ENCODE measurements at regions not wholly inside any gene's neighbourhood (a gene's known extent, or its start where the extent isn't known, plus 50 kb on each side); places are given as distances from the start of the nearest gene placed in this dataset.

GRCh38 chr9:117511852-117512481 lies 97.1 kb upstream of the ASTN2 start:
- Histone ChIP-seq H3K27me3 (replicated peaks; ENCODE audit: insufficient read depth, low read length) (no peaks in the 10 kb centered on the region), H3K27ac (ENCODE audit: low read length) (no peak overlapping the region), H3K79me2 (ENCODE audit: low read length) (no peaks in the 10 kb centered on the region), H3K9me3 (replicated peaks; ENCODE audit: insufficient read depth, low read length) (no peaks in the 10 kb centered on the region), H2AFZ (ENCODE audit: low read length) (no peak overlapping the region), H3K4me2 (ENCODE audit: low read depth, low read length) (no peak overlapping the region), H4K20me1 (ENCODE audit: insufficient read depth, low read length) (no peaks in the 10 kb centered on the region), H3K4me1 (ENCODE audit: low read length) (no peaks in the 10 kb centered on the region), H3K4me3 (ENCODE audit: low read length) (no peak overlapping the region), H3K36me3 (replicated peaks; ENCODE audit: insufficient read depth, low read length) (no peaks in the 10 kb centered on the region), H3K9ac (ENCODE audit: low read length) (no peak overlapping the region), H3K9me2 (replicated peaks; ENCODE audit: insufficient read depth, low read length) (no peaks in the 10 kb centered on the region), H3F3A (ENCODE audit: insufficient read depth, low read length) (no peaks in the 10 kb centered on the region)
- no peak for DNase-seq
- TF ChIP-seq EZH2phosphoT487 (IDR thresholded peaks at IDR 0.05; ENCODE audit: low read length) (no peak), EZH2 (optimal IDR thresholded peaks at IDR 0.05; ENCODE audit: low read depth, low read length) (no peak)
- TF ChIP-seq, protein P1, sequence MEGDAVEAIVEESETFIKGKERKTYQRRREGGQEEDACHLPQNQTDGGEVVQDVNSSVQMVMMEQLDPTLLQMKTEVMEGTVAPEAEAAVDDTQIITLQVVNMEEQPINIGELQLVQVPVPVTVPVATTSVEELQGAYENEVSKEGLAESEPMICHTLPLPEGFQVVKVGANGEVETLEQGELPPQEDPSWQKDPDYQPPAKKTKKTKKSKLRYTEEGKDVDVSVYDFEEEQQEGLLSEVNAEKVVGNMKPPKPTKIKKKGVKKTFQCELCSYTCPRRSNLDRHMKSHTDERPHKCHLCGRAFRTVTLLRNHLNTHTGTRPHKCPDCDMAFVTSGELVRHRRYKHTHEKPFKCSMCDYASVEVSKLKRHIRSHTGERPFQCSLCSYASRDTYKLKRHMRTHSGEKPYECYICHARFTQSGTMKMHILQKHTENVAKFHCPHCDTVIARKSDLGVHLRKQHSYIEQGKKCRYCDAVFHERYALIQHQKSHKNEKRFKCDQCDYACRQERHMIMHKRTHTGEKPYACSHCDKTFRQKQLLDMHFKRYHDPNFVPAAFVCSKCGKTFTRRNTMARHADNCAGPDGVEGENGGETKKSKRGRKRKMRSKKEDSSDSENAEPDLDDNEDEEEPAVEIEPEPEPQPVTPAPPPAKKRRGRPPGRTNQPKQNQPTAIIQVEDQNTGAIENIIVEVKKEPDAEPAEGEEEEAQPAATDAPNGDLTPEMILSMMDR (IDR thresholded peaks at IDR 0.05; ENCODE audit: low read length), result no peak

- H3K4me1 ChIP-seq (ENCODE audit: low read length), result no peaks in the 10 kb centered on the region
- no peak for DNase-seq
- no peak overlapping the region for H3K4me3 ChIP-seq (ENCODE audit: low read length)
- no peak overlapping the region for H3K9ac ChIP-seq (ENCODE audit: low read length)
- H3K9me3 ChIP-seq (replicated peaks; ENCODE audit: insufficient read depth, low read length), result no peaks in the 10 kb centered on the region
- no peak overlapping the region for H3K27ac ChIP-seq (ENCODE audit: low read length)
- TF ChIP-seq, protein P1 (IDR thresholded peaks at IDR 0.05; ENCODE audit: low read length), result no peak
- TF ChIP-seq EZH2phosphoT487 (IDR thresholded peaks at IDR 0.05; ENCODE audit: low read length) (no peak), EZH2 (optimal IDR thresholded peaks at IDR 0.05; ENCODE audit: low read depth, low read length) (no peak)
- H3F3A ChIP-seq (ENCODE audit: insufficient read depth, low read length), result no peaks in the 10 kb centered on the region
- H3K36me3 ChIP-seq (replicated peaks; ENCODE audit: insufficient read depth, low read length), result no peaks in the 10 kb centered on the region
- no peak overlapping the region for H3K4me2 ChIP-seq (ENCODE audit: low read depth, low read length)
- H2AFZ ChIP-seq (ENCODE audit: low read length), result no peak overlapping the region
- H3K27me3 ChIP-seq (replicated peaks; ENCODE audit: insufficient read depth, low read length), result no peaks in the 10 kb centered on the region
- H4K20me1 ChIP-seq (ENCODE audit: insufficient read depth, low read length), result no peaks in the 10 kb centered on the region
- H3K9me2 ChIP-seq (replicated peaks; ENCODE audit: insufficient read depth, low read length), result no peaks in the 10 kb centered on the region
- H3K79me2 ChIP-seq (ENCODE audit: low read length), result no peaks in the 10 kb centered on the region
Observed at GRCh38 chr9:117496307-117496706, 81.5 kb upstream of the ASTN2 start.

GRCh38 chr9:117494401-117495090 lies 79.7 kb upstream of the ASTN2 start:
- Histone ChIP-seq H3K4me1 (ENCODE audit: low read length) (no peaks in the 10 kb centered on the region), H3K9me2 (replicated peaks; ENCODE audit: insufficient read depth, low read length) (no peaks in the 10 kb centered on the region), H4K20me1 (ENCODE audit: insufficient read depth, low read length) (no peaks in the 10 kb centered on the region), H3K4me3 (ENCODE audit: low read length) (no peak overlapping the region), H3K36me3 (replicated peaks; ENCODE audit: insufficient read depth, low read length) (no peaks in the 10 kb centered on the region), H3K9me3 (replicated peaks; ENCODE audit: insufficient read depth, low read length) (no peaks in the 10 kb centered on the region), H3K4me2 (ENCODE audit: low read depth, low read length) (peak overlapping the region; percentile 46), H3K27ac (ENCODE audit: low read length) (no peak overlapping the region), H2AFZ (ENCODE audit: low read length) (peak overlapping the region; percentile 35; the same call in 1 of the 2 replicates), H3K27me3 (replicated peaks; ENCODE audit: insufficient read depth, low read length) (no peaks in the 10 kb centered on the region), H3K9ac (ENCODE audit: low read length) (no peak overlapping the region), H3F3A (ENCODE audit: insufficient read depth, low read length) (no peaks in the 10 kb centered on the region), H3K79me2 (ENCODE audit: low read length) (no peaks in the 10 kb centered on the region)
- DNase-seq, result peak; percentile 48
- TF ChIP-seq, protein P1 (IDR thresholded peaks at IDR 0.05; ENCODE audit: low read length), result no peak
- TF ChIP-seq EZH2 (optimal IDR thresholded peaks at IDR 0.05; ENCODE audit: low read depth, low read length) (no peak), EZH2phosphoT487 (IDR thresholded peaks at IDR 0.05; ENCODE audit: low read length) (no peak)

All from MM.1S (cell line).